ENCODE measurements at regions not wholly inside any gene's neighbourhood (a gene's known extent, or its start where the extent isn't known, plus 50 kb on each side); places are given as distances from the start of the nearest gene placed in this dataset.

GRCh38 chr2:126315828-126316227 is 340.1 kb upstream of the GYPC start:
- Histone ChIP-seq H3K4me3 (ENCODE audit: low read length) (no peak overlapping the region), H3K9me3 (ENCODE audit: control insufficient read depth, low read length) (no peaks in the 10 kb centered on the region), H3K27ac (ENCODE audit: low read depth, low read length) (no peak overlapping the region), H3K27me3 (ENCODE audit: control insufficient read depth, insufficient read depth, low read length, poor library complexity, severe bottlenecking) (no peaks in the 10 kb centered on the region), H3K36me3 (ENCODE audit: control insufficient read depth, insufficient read depth, low read length) (no peaks in the 10 kb centered on the region), H3K4me1 (ENCODE audit: control insufficient read depth, insufficient read depth, low read length) (no peaks in the 10 kb centered on the region), H3K9ac (ENCODE audit: extremely low read depth, low read length, poor library complexity, severe bottlenecking) (no peak overlapping the region)
- Mint-ChIP-seq H3K4me1 (no peaks in the 10 kb centered on the region), H3K36me3 (ENCODE audit: low read depth) (no peaks in the 10 kb centered on the region), H3K27me3 (ENCODE audit: insufficient read depth) (no peaks in the 10 kb centered on the region), H3K4me3 (no peak overlapping the region), H3K27ac (no peak overlapping the region), H3K9me3 (no peaks in the 10 kb centered on the region)
- 80 to 90% methylated on average over 1 of the region's 1 CpG for WGBS, 2 experiments (ENCODE audit: insufficient coverage in 1 of 2, insufficient read length in 1 of 2)
- DNase-seq: no peak
- no peak for TF ChIP-seq CTCF (conservative IDR thresholded peaks at IDR 0.05)

- Histone ChIP-seq H3K27me3 (ENCODE audit: control insufficient read depth, insufficient read depth, low read length, poor library complexity, severe bottlenecking) (no peaks in the 10 kb centered on the region), H3K4me3 (ENCODE audit: low read length) (no peak overlapping the region), H3K4me1 (ENCODE audit: control insufficient read depth, insufficient read depth, low read length) (no peaks in the 10 kb centered on the region), H3K9me3 (ENCODE audit: control insufficient read depth, low read length) (no peaks in the 10 kb centered on the region), H3K27ac (ENCODE audit: low read depth, low read length) (no peak overlapping the region), H3K36me3 (ENCODE audit: control insufficient read depth, insufficient read depth, low read length) (no peaks in the 10 kb centered on the region), H3K9ac (ENCODE audit: extremely low read depth, low read length, poor library complexity, severe bottlenecking) (no peak overlapping the region)
- 80 to 100% methylated on average over 1 to 2 of the region's 2 CpGs for WGBS, 2 experiments (ENCODE audit: insufficient coverage in 1 of 2, insufficient read length in 1 of 2)
- Mint-ChIP-seq H3K4me3 (no peak overlapping the region), H3K36me3 (ENCODE audit: low read depth) (no peaks in the 10 kb centered on the region), H3K27me3 (ENCODE audit: insufficient read depth) (no peaks in the 10 kb centered on the region), H3K27ac (no peak overlapping the region), H3K4me1 (no peaks in the 10 kb centered on the region), H3K9me3 (no peaks in the 10 kb centered on the region)
- TF ChIP-seq CTCF (conservative IDR thresholded peaks at IDR 0.05): no peak
- DNase-seq: no peak
These were observed 338.0 kb upstream of the GYPC start for GRCh38 chr2:126317790-126318431.

- no peaks in the 10 kb centered on the region for H3K27me3 Mint-ChIP-seq (ENCODE audit: insufficient read depth)
- no peaks in the 10 kb centered on the region for H3K36me3 Mint-ChIP-seq (ENCODE audit: low read depth)
- H3K9me3 ChIP-seq (ENCODE audit: control insufficient read depth, low read length): no peaks in the 10 kb centered on the region
- H3K4me3 Mint-ChIP-seq: no peak overlapping the region
- H3K9me3 Mint-ChIP-seq: no peaks in the 10 kb centered on the region
- no peak for DNase-seq
- no peaks in the 10 kb centered on the region for H3K27me3 ChIP-seq (ENCODE audit: control insufficient read depth, insufficient read depth, low read length, poor library complexity, severe bottlenecking)
- no peaks in the 10 kb centered on the region for H3K36me3 ChIP-seq (ENCODE audit: control insufficient read depth, insufficient read depth, low read length)
- TF ChIP-seq CTCF (conservative IDR thresholded peaks at IDR 0.05): no peak
- H3K4me1 ChIP-seq (ENCODE audit: control insufficient read depth, insufficient read depth, low read length): no peaks in the 10 kb centered on the region
- no peaks in the 10 kb centered on the region for H3K4me1 Mint-ChIP-seq
- no peak overlapping the region for H3K4me3 ChIP-seq (ENCODE audit: low read length)
- no peak overlapping the region for H3K9ac ChIP-seq (ENCODE audit: extremely low read depth, low read length, poor library complexity, severe bottlenecking)
- WGBS, 2 experiments (ENCODE audit: insufficient coverage in 1 of 2, insufficient read length in 1 of 2): 100% methylated on average over 3 of the region's 3 CpGs; no CpG with 5 or more reads in 1 of the 2 experiments
- no peak overlapping the region for H3K27ac Mint-ChIP-seq
- H3K27ac ChIP-seq (ENCODE audit: low read depth, low read length): no peak overlapping the region
These were observed 333.6 kb upstream of the GYPC start for GRCh38 chr2:126322342-126322741.
